Mesothelial cell of epicardium (in vitro differentiated cells): ENCODE measurements at regions not wholly inside any gene's neighbourhood (a gene's known extent, or its start where the extent isn't known, plus 50 kb on each side); places are given as distances from the start of the nearest gene placed in this dataset.

Experiments used
- DNase-seq, 2 experiments: peaks; one replicate each; pipeline ENCODE4 v3.0.0; 2021; ENCODE audit warnings: low spot score in 2 of 2; ENCODE audit not compliant: unreplicated experiment in 2 of 2
- H3K27ac Mint-ChIP-seq: 2 replicates; pipeline ENCODE4 v1.8.0; 2021; ENCODE audit warnings: mixed read lengths
- H3K27me3 Mint-ChIP-seq: 2 replicates; pipeline ENCODE4 v1.8.0; 2021; ENCODE audit warnings: low read depth, mixed read lengths
- H3K36me3 Mint-ChIP-seq: 2 replicates; pipeline ENCODE4 v1.8.0; 2021; ENCODE audit warnings: mixed read lengths
- H3K4me1 Mint-ChIP-seq: 2 replicates; pipeline ENCODE4 v1.8.0; 2021; ENCODE audit warnings: mixed read lengths
- H3K4me3 Mint-ChIP-seq: 2 replicates; pipeline ENCODE4 v1.8.0; 2021; ENCODE audit warnings: mild to moderate bottlenecking, moderate library complexity, mixed read lengths
- H3K9me3 Mint-ChIP-seq: 2 replicates; pipeline ENCODE4 v1.8.0; 2021; ENCODE audit warnings: mixed read lengths
- TF ChIP-seq, protein P1 (sequence below): fragments of 200-600 bp; sonication (generic); IDR thresholded peaks from one replicate; pipeline ENCODE4 v1.5.0; 2021; ENCODE audit warnings: antibody characterized with exemption; ENCODE audit not compliant: unreplicated experiment

DNA sequence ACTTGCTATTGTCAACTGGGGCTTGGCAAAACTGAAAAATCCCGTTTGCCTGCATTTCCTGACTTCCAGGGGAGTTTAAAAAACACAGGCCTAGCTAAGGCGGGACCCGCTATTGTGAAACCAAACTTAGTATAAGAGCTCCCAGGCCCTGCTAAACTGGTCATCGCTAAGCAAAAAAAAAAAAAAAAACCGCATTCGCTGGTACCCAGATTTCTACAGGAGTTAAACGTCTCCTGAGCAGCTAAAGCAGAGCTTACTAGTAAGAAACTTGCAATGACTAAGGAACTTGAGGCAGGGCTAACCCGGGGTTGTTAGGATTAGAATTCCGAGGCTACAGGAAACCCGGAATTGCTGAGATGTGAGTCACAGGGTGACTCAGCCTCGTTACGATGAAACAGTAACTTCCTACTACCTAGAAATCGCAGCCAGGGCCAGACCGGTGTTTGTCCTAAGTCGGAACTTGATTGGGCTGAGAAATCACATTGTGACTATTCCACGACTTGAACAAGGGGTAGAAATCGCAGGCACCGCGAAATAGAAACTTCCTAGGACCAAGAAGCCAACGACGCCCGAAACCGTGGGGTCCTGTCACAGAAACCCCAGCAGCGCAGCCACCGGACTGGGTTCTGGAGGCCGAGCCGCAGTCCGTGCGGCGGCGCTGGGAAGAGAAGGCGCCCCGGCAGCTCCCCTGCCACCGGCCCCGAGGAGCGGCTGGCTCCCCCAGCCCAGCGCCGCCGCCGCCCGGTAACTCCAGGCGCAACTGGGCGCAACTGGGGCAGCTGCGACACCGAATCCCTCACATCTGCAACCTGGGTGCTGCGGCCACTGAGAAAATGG lies 89.4 kb downstream of the ANXA2R start:
- H3K27ac Mint-ChIP-seq = no peak overlapping the region
- peaks cover 4% of the 10 kb centered on the region for H3K9me3 Mint-ChIP-seq
- no peaks in the 10 kb centered on the region for H3K4me1 Mint-ChIP-seq
- H3K36me3 Mint-ChIP-seq = no peaks in the 10 kb centered on the region
- H3K4me3 Mint-ChIP-seq = no peak overlapping the region
- no peaks in the 10 kb centered on the region for H3K27me3 Mint-ChIP-seq
- DNase-seq = no peak
- TF ChIP-seq, protein P1, sequence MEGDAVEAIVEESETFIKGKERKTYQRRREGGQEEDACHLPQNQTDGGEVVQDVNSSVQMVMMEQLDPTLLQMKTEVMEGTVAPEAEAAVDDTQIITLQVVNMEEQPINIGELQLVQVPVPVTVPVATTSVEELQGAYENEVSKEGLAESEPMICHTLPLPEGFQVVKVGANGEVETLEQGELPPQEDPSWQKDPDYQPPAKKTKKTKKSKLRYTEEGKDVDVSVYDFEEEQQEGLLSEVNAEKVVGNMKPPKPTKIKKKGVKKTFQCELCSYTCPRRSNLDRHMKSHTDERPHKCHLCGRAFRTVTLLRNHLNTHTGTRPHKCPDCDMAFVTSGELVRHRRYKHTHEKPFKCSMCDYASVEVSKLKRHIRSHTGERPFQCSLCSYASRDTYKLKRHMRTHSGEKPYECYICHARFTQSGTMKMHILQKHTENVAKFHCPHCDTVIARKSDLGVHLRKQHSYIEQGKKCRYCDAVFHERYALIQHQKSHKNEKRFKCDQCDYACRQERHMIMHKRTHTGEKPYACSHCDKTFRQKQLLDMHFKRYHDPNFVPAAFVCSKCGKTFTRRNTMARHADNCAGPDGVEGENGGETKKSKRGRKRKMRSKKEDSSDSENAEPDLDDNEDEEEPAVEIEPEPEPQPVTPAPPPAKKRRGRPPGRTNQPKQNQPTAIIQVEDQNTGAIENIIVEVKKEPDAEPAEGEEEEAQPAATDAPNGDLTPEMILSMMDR = no peak

DNA sequence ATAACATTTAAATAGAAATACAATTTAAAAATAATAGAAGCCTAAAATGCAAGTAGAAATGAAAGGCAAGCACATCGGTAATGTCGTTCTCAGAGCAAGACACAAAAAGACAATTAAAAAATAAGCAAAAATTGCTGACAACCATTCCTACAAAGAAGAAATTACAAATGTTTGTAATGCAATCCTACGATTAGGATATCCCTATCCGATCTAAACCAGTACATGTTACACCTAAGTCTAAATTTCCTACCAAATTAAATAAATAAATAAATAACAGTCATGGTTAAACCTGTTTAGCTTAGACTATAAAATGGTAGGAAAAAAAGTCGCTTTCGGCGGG lies 90.0 kb downstream of the ANXA2R start:
- TF ChIP-seq, protein P1 = no peak
- Mint-ChIP-seq H3K36me3 (no peaks in the 10 kb centered on the region), H3K27ac (no peak overlapping the region), H3K4me1 (no peaks in the 10 kb centered on the region), H3K4me3 (no peak overlapping the region), H3K9me3 (peaks cover 4% of the 10 kb centered on the region), H3K27me3 (peaks cover 3% of the 10 kb centered on the region)
- DNase-seq = no peak

- TF ChIP-seq, protein P1 = no peak
- Mint-ChIP-seq H3K9me3 (peaks cover 4% of the 10 kb centered on the region), H3K36me3 (no peaks in the 10 kb centered on the region), H3K27ac (no peak overlapping the region), H3K4me1 (no peaks in the 10 kb centered on the region), H3K27me3 (peaks cover 7% of the 10 kb centered on the region), H3K4me3 (no peak overlapping the region)
- no peak for DNase-seq
These were observed 90.6 kb downstream of the ANXA2R start for GRCh38 chr5:42949348-42950115.

DNA sequence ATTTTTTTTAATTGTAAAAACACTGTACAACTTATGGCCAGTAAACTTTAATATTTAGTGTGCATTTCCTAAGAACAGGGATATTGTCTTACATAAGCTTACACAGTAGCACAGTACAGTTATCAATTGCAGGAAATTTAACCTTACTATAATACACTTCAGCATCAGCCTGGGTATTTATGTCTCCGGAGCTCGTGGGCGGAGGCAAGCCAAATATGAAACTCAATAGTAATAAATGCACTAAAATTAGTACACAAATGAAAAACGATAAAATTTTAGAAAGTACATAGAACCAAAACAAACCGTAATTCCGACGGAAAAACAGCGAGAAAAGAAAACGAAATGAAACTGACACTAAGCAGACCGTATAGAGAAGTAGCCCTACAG lies 91.2 kb downstream of the ANXA2R start:
- Mint-ChIP-seq H3K9me3 (peaks cover 4% of the 10 kb centered on the region), H3K36me3 (no peaks in the 10 kb centered on the region), H3K27me3 (peaks cover 13% of the 10 kb centered on the region), H3K4me1 (no peaks in the 10 kb centered on the region), H3K27ac (no peak overlapping the region), H3K4me3 (no peak overlapping the region)
- DNase-seq = no peak
- TF ChIP-seq, protein P1 = no peak

DNA sequence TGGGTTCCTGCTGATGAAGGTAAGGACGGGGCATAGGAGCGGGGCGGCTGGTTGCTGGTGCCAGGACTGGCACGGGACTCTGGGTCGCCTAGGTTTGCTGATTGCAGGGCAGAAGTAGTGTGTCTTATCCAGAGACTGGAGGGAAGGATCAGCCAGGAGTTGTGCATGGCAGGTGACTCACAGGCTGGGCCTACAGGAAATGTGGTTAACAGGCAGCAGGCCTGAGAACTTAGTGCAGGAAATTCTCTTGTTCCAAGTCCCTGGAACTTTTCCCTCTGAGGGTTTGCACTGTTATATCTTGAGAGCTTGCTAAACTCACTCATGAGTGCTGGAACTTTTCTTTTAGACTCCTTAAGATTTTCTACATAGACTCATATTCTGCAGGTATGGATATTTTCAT lies 95.1 kb downstream of the ANXA2R start:
- H3K4me1 Mint-ChIP-seq = no peaks in the 10 kb centered on the region
- DNase-seq = no peak
- TF ChIP-seq, protein P1 = no peak
- peaks cover 31% of the 10 kb centered on the region for H3K27me3 Mint-ChIP-seq
- no peak overlapping the region for H3K4me3 Mint-ChIP-seq
- H3K9me3 Mint-ChIP-seq = no peaks in the 10 kb centered on the region
- no peaks in the 10 kb centered on the region for H3K36me3 Mint-ChIP-seq
- H3K27ac Mint-ChIP-seq = no peak overlapping the region
